GM13977 (cell line): ENCODE measurements at regions not wholly inside any gene's neighbourhood (a gene's known extent, or its start where the extent isn't known, plus 50 kb on each side); places are given as distances from the start of the nearest gene placed in this dataset.

Experiments
- DNase-seq: peaks from one replicate; pipeline ENCODE4 v3.0.0; 2012; ENCODE audit warnings: low spot score
- in situ Hi-C: fragments of 300-500 bp; cut with MboI; formaldehyde crosslinking; loops from one replicate; pipeline ENCODE4 v1.12.0; 2022; ENCODE audit warnings: low sequenced_read_pairs, low pct_unique_long_range_greater_than_20kb, mixed read lengths, inconsistent platforms; ENCODE audit not compliant: unreplicated experiment
- TF ChIP-seq, protein P1 (sequence below): IDR thresholded peaks from 2 replicates; pipeline ENCODE4 v1.5.1; 2012; ENCODE audit warnings: mild to moderate bottlenecking, control low read depth; ENCODE audit not compliant: insufficient read depth; ENCODE audit errors: extremely low read depth, missing control alignments

DNA sequence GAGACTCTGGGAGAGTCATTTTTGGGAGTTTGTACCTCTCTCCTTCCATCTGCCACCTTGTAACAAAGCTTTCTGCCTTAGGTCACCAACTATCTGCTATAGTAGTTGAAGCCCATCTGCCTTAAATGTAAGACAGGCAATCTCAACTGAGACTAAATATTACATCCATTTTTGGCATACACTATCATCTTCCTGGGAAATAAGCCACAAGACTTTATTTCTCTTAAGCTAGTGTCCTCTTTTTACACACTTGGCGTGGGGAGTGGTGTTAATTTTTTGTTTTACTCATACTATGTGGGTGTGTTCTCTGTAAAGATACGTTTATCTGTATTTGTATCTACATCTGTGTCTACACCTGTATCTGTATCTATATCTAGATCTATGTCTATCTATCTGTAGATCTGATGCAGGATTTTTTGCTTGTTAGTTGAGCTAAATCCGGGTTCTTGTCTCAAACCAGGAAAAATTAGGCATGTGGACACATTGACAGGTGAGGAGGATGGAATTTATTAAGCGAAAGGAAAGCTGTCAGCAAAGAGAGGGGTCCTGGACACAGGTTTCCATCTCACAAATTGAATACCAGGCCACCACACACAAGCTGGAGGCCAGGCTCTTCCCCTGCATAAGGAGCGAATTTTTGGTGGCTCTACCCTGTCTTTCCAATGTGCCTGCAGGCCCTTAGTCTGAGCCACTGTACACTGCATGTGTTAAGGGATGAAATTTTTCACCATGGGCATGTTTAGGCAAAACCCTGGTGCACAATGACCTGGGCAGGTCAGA, 64.8 kb upstream of the RND3 start:
- in situ Hi-C loops = no loop called here
- TF ChIP-seq, protein P1, sequence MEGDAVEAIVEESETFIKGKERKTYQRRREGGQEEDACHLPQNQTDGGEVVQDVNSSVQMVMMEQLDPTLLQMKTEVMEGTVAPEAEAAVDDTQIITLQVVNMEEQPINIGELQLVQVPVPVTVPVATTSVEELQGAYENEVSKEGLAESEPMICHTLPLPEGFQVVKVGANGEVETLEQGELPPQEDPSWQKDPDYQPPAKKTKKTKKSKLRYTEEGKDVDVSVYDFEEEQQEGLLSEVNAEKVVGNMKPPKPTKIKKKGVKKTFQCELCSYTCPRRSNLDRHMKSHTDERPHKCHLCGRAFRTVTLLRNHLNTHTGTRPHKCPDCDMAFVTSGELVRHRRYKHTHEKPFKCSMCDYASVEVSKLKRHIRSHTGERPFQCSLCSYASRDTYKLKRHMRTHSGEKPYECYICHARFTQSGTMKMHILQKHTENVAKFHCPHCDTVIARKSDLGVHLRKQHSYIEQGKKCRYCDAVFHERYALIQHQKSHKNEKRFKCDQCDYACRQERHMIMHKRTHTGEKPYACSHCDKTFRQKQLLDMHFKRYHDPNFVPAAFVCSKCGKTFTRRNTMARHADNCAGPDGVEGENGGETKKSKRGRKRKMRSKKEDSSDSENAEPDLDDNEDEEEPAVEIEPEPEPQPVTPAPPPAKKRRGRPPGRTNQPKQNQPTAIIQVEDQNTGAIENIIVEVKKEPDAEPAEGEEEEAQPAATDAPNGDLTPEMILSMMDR = no peak
- DNase-seq = no peak

DNA sequence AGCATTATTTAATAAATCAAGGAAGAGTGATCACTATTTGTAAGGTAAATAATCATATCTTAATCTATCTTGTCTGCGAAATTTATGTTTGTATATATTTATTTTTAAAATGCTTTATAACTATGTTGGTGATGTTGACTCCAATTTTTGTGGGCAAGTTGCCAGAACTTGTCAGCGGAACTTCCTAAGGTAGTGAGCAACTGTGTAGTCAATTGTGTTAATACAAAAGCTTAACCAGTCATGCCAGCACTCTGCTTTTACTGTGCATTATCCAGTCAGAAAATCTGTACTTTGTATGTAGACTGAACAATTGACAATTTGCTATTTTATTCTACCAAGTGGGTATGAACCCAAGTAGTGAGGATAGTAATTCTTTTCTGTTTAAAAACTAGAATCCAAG, 61.9 kb upstream of the RND3 start:
- in situ Hi-C loops = no loop called here
- TF ChIP-seq, protein P1 = no peak
- DNase-seq = no peak

DNA sequence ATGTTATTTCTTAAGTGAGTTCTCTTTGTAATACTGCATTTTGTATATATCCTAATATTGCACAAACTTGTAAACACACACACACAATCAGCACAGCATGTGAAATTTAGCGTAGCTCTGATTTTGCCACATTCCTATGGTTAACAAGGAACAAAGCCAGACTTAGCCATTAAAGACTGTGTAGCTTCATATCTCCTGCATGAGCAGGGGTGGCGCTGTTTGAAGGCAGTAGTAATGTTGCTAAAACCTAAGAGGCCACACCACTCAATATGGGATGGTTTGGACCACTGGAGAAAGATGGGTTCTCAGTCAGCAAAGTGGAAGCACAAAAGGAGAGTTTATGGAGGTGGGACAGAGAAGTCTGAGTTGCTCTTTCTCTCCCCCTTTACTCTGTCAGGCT, 61.1 kb upstream of the RND3 start:
- DNase-seq = peak; percentile 20
- TF ChIP-seq, protein P1 = peak; percentile 30
- in situ Hi-C loops = no loop called here

DNA sequence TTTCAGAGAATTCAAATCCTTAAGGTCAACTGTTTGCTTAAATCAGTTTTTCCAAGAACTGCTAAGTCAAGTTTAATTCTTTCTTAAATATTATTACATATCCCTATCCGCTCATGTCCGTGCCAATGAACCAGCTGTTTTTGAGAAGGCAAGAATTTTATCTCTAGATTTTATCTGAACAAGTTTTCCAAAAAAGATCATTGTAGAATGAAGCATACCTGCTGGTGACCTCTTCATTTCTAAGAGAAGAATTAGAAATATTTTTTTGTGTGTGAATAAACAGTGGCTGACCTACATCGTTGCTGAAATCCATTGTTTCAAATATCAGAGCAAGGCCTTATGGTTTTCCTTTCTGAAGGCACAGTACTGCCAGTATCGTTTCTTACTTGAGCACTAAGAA, 58.4 kb upstream of the RND3 start:
- no peak for DNase-seq
- in situ Hi-C loops = no loop called here
- TF ChIP-seq, protein P1 = no peak

DNA sequence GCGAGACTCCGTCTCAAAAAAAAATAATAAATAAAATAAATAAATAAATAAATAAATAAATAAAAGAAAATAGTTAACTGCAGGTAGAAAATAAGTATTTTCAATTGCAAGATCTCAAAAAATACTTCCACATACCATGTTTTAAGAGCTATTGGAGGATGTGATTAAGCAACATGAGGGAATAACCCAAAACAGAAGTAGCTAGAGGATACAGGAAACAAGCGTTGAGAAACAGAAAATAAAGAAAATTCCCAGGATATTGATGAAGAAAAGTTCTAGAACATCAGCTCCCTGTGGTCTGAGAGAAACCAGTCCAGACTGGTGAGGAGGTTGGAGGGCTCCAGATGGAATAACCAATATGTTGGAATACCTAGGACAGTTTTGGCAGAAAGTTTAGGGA, 57.3 kb upstream of the RND3 start:
- in situ Hi-C loops = no loop called here
- DNase-seq = no peak
- TF ChIP-seq, protein P1 = no peak

DNA sequence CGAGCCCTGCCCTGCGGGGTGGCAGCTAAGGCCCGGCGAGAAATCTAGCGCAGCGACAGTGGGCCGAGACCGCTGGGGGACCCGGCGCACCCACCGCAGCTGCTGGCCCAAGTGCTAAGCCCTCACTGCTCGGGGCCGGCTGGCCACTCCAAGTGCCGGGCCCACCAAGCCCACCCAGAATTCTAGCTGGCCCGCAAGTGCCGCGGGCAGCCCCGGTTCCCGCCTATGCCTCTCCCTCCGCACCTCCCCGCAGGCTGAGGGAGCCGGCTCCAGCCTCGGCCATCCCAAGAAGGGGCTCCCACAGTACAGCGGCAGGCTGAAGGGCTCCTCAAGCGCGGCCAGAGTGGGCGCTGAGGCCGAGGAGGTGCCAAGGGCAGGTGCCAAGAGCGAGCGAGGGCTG, 55.2 kb upstream of the RND3 start:
- TF ChIP-seq, protein P1 = no peak

More for the DNA sequence above, 55.2 kb upstream of the RND3 start:
- DNase-seq = no peak
- in situ Hi-C loops = no loop called here
